ENCODE measurements at regions not wholly inside any gene's neighbourhood (a gene's known extent, or its start where the extent isn't known, plus 50 kb on each side); places are given as distances from the start of the nearest gene placed in this dataset.

DNA sequence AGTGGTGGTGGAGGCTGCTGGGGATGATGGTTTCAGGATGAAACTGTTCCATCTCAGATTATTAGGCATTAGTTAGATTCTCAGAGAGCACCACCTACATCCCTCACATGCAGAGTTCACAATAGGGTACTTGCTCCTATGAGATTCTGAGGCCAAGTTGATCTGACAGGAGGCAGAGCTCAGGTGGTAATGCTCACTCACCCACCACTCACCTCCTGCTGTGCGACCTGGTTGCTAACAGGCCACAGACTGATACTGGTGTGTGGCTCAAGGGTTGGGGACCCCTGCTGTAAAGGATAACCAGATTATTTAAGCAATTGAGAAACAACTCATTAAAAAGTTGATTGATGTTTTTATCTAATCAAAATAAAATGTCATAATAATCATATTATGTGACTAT is 248.5 kb downstream of the RERGL start:
- ATAC-seq (ENCODE audit: poor library complexity) (no peak), DNase-seq (no peak)
- ChIA-PET POLR2A (no interaction called here), CTCF (no interaction called here)
- Mint-ChIP-seq H3K4me1 (ENCODE audit: low read depth) (no peaks in the 10 kb centered on the region), H3K27me3 (no peaks in the 10 kb centered on the region), H3K36me3 (ENCODE audit: low read depth) (no peaks in the 10 kb centered on the region), H3K9me3 (peaks cover 7% of the 10 kb centered on the region), H3K27ac (no peak overlapping the region), H3K4me3 (no peak overlapping the region)
- H3K36me3 ChIP-seq (ENCODE audit: insufficient read depth, low read length) = no peaks in the 10 kb centered on the region
- no peaks in the 10 kb centered on the region for H3K4me1 ChIP-seq (ENCODE audit: insufficient read depth, low read length)
- no peak overlapping the region for H3K4me3 ChIP-seq (ENCODE audit: low read length)
- intact Hi-C loops (cut with DNase I, micrococcal nuclease) = no loop called here
- H3K27ac ChIP-seq (ENCODE audit: low read depth in 1 of 2, low read length in 2 of 2) = no peak overlapping the region
- no peaks in the 10 kb centered on the region for H3K9me3 ChIP-seq (ENCODE audit: control insufficient read depth in 1 of 2, insufficient read depth in 1 of 2, low read length in 2 of 2)
- H3K27me3 ChIP-seq (ENCODE audit: control insufficient read depth in 1 of 2, insufficient read depth in 2 of 2, low read length in 2 of 2) = no peaks in the 10 kb centered on the region
- TF ChIP-seq, protein P1, sequence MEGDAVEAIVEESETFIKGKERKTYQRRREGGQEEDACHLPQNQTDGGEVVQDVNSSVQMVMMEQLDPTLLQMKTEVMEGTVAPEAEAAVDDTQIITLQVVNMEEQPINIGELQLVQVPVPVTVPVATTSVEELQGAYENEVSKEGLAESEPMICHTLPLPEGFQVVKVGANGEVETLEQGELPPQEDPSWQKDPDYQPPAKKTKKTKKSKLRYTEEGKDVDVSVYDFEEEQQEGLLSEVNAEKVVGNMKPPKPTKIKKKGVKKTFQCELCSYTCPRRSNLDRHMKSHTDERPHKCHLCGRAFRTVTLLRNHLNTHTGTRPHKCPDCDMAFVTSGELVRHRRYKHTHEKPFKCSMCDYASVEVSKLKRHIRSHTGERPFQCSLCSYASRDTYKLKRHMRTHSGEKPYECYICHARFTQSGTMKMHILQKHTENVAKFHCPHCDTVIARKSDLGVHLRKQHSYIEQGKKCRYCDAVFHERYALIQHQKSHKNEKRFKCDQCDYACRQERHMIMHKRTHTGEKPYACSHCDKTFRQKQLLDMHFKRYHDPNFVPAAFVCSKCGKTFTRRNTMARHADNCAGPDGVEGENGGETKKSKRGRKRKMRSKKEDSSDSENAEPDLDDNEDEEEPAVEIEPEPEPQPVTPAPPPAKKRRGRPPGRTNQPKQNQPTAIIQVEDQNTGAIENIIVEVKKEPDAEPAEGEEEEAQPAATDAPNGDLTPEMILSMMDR (IDR thresholded peaks at IDR 0.05) = no peak

DNA sequence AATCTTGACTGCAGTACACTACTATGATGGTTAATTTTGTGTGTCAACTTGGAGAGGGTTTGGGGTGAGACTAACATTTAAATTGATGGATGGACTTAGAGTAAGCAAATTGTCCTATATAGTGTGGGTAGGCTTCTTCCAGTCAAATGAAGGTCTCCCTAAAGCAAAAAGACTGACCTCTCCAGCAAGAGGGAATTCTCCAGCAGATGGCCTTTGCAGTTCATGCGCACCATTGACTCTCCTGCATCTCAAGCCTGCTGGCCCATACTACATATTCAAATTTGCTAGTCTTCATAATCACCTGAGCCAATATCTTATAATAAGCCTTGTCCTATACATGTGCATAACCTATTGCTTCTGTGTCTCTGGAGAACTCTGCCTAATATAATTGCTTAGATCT is 260.2 kb downstream of the RERGL start:
- no peak for ATAC-seq (ENCODE audit: poor library complexity)
- H3K4me3 Mint-ChIP-seq = no peak overlapping the region
- peaks cover 3% of the 10 kb centered on the region for H3K9me3 Mint-ChIP-seq

DNA sequence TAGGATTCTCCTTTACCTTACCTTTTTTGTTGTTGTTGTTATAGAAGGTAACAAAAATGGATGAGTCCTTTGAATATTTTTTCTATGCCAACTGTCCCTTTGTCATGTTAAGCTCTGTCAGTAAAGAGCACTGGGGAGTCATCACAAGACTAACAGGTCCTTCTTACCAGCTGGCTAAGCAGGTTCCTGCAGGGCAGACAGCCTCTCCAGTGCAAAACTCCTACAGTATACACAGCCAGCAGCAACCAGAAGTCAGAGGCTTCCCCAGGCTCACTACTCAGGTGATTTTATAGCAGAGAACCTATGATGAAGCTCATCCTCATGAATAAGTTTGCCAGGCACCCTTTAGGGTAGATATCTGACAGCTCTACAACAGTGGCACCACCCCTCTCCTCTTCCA is 271.1 kb downstream of the RERGL start:
- Mint-ChIP-seq H3K4me3 (no peak overlapping the region), H3K27ac (no peak overlapping the region), H3K36me3 (ENCODE audit: low read depth) (no peaks in the 10 kb centered on the region), H3K27me3 (no peaks in the 10 kb centered on the region), H3K4me1 (ENCODE audit: low read depth) (no peaks in the 10 kb centered on the region), H3K9me3 (peaks cover 2% of the 10 kb centered on the region)
- TF ChIP-seq, protein P1 (IDR thresholded peaks at IDR 0.05) = no peak
- Histone ChIP-seq H3K4me3 (ENCODE audit: low read length) (no peak overlapping the region), H3K27ac (ENCODE audit: low read depth in 1 of 2, low read length in 2 of 2) (no peak overlapping the region), H3K27me3 (ENCODE audit: control insufficient read depth in 1 of 2, insufficient read depth in 2 of 2, low read length in 2 of 2) (no peaks in the 10 kb centered on the region), H3K9me3 (ENCODE audit: control insufficient read depth in 1 of 2, insufficient read depth in 1 of 2, low read length in 2 of 2) (peaks cover 0 to 4% of the 10 kb centered on the region in 2 experiments), H3K4me1 (ENCODE audit: insufficient read depth, low read length) (no peaks in the 10 kb centered on the region), H3K36me3 (ENCODE audit: insufficient read depth, low read length) (no peaks in the 10 kb centered on the region)
- intact Hi-C loops (cut with DNase I, micrococcal nuclease) = no loop called here
- DNase-seq (no peak), ATAC-seq (ENCODE audit: poor library complexity) (no peak)
- POLR2A ChIA-PET = no interaction called here
- CTCF ChIA-PET = no interaction called here

More for the DNA sequence above, 260.2 kb downstream of the RERGL start:
- Histone ChIP-seq H3K36me3 (ENCODE audit: insufficient read depth, low read length) (no peaks in the 10 kb centered on the region), H3K27me3 (ENCODE audit: control insufficient read depth in 1 of 2, insufficient read depth in 2 of 2, low read length in 2 of 2) (no peaks in the 10 kb centered on the region), H3K27ac (ENCODE audit: low read depth in 1 of 2, low read length in 2 of 2) (no peak overlapping the region), H3K4me3 (ENCODE audit: low read length) (no peak overlapping the region), H3K9me3 (ENCODE audit: control insufficient read depth in 1 of 2, insufficient read depth in 1 of 2, low read length in 2 of 2) (peaks cover 0 to 4% of the 10 kb centered on the region in 2 experiments), H3K4me1 (ENCODE audit: insufficient read depth, low read length) (no peaks in the 10 kb centered on the region)
- Mint-ChIP-seq H3K36me3 (ENCODE audit: low read depth) (no peaks in the 10 kb centered on the region), H3K27ac (no peak overlapping the region), H3K4me1 (ENCODE audit: low read depth) (no peaks in the 10 kb centered on the region), H3K27me3 (no peaks in the 10 kb centered on the region)
- POLR2A ChIA-PET = no interaction called here
- TF ChIP-seq, protein P1 (IDR thresholded peaks at IDR 0.05) = no peak
- DNase-seq = no peak
- intact Hi-C loops (cut with DNase I, micrococcal nuclease) = no loop called here
- CTCF ChIA-PET = no interaction called here

Data from CD4-positive, alpha-beta T cell (primary cell).